Erythroblast (primary cell): ENCODE measurements at regions not wholly inside any gene's neighbourhood (a gene's known extent, or its start where the extent isn't known, plus 50 kb on each side); places are given as distances from the start of the nearest gene placed in this dataset.

Experiments used
- GATA1 ChIP-seq: IDR thresholded peaks from 2 replicates; pipeline ENCODE4 v1.6.1; 2011; ENCODE audit warnings: low read depth, mild to moderate bottlenecking, control low read depth, low read length, moderate library complexity
- POLR2A ChIP-seq: IDR thresholded peaks from 2 replicates; pipeline ENCODE4 v1.6.1; 2011; ENCODE audit warnings: mild to moderate bottlenecking, low read length

DNA sequence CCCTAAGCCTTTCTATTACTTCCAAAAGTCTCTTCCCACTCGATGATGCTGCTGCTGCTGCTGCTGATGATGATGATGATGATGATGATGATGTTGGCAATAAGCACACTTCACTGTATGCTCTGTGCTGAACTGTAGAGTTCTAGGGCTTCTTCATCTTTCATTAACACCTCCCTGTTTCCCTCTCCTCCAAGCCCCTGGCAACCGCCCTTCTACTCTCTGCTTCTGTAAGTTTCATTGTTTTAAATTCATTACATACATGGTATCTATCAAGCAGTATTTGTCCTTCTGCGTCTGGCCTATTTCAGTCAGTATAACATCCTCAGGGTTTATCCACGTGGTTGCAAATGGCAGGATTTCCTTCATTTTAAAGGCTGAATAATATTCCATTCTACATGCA, 100.2 kb downstream of the THBS2 start:
- TF ChIP-seq POLR2A (no peak), GATA1 (no peak)
